Neutrophil (primary cell): ENCODE measurements at regions not wholly inside any gene's neighbourhood (a gene's known extent, or its start where the extent isn't known, plus 50 kb on each side); places are given as distances from the start of the nearest gene placed in this dataset.

Experiments used
- H3K27ac ChIP-seq: fragments of 200-600 bp; sonication (generic); 2 replicates; pipeline ENCODE4 v1.5.1; 2016; ENCODE audit warnings: mild to moderate bottlenecking, moderate library complexity
- H3K27me3 ChIP-seq: fragments of 200-600 bp; sonication (generic); 2 replicates; pipeline ENCODE4 v1.6.0; 2016; ENCODE audit warnings: mild to moderate bottlenecking
- H3K36me3 ChIP-seq: fragments of 200-600 bp; sonication (generic); 2 replicates; pipeline ENCODE4 v1.5.1; 2017
- H3K4me1 ChIP-seq, 2 experiments: fragments of 200-600 bp in 1 of 2; sonication (generic) in 1 of 2; 1 replicate in 1 of 2; 2 replicates in 1 of 2; pipeline versions ENCODE4 v1.5.1 to v1.6.1; 2013 to 2016; ENCODE audit warnings: low read depth in 1 of 2, low read length in 1 of 2, mild to moderate bottlenecking in 1 of 2, moderate library complexity in 1 of 2; ENCODE audit not compliant: control insufficient read depth in 1 of 2, insufficient read depth in 1 of 2
- H3K4me3 ChIP-seq, 2 experiments: fragments of 200-600 bp in 1 of 2; sonication (generic) in 1 of 2; 1 replicate in 1 of 2; 2 replicates in 1 of 2; pipeline ENCODE4 v1.5.1; 2013 to 2016; ENCODE audit warnings: low read depth in 1 of 2, low read length in 1 of 2, mild to moderate bottlenecking in 1 of 2, moderate library complexity in 1 of 2
- H3K9me3 ChIP-seq: fragments of 200-600 bp; sonication (generic); 2 replicates; pipeline ENCODE4 v1.5.1; 2016
- CTCF ChIP-seq: fragments of 200-600 bp; sonication (generic); IDR thresholded peaks from 2 replicates; pipeline ENCODE4 v1.5.1; 2016; ENCODE audit warnings: antibody characterized with exemption

GRCh38 chr6:104017410-104018381 is 842.0 kb downstream of the HACE1 start:
- H3K36me3 ChIP-seq, result no peaks in the 10 kb centered on the region
- no peaks in the 10 kb centered on the region for H3K4me1 ChIP-seq
- no peak overlapping the region for H3K27ac ChIP-seq
- H3K4me3 ChIP-seq, result no peak overlapping the region
- TF ChIP-seq CTCF, result no peak
- H3K27me3 ChIP-seq, result no peaks in the 10 kb centered on the region
- H3K9me3 ChIP-seq, result no peaks in the 10 kb centered on the region

GRCh38 chr6:104014163-104014959 is 845.4 kb downstream of the HACE1 start:
- H3K4me3 ChIP-seq, result no peak overlapping the region
- H3K36me3 ChIP-seq, result no peaks in the 10 kb centered on the region
- TF ChIP-seq CTCF, result no peak
- H3K27me3 ChIP-seq, result no peaks in the 10 kb centered on the region
- no peak overlapping the region for H3K27ac ChIP-seq
- H3K9me3 ChIP-seq, result no peaks in the 10 kb centered on the region
- no peaks in the 10 kb centered on the region for H3K4me1 ChIP-seq

GRCh38 chr6:104013312-104013971 is 846.3 kb downstream of the HACE1 start:
- Histone ChIP-seq H3K4me1 (no peaks in the 10 kb centered on the region), H3K4me3 (no peak overlapping the region), H3K27ac (no peak overlapping the region), H3K27me3 (no peaks in the 10 kb centered on the region), H3K36me3 (no peaks in the 10 kb centered on the region), H3K9me3 (no peaks in the 10 kb centered on the region)
- no peak for TF ChIP-seq CTCF

GRCh38 chr6:104010897-104011296 is 848.8 kb downstream of the HACE1 start:
- Histone ChIP-seq H3K9me3 (no peaks in the 10 kb centered on the region), H3K4me1 (no peaks in the 10 kb centered on the region), H3K27ac (no peak overlapping the region), H3K4me3 (no peak overlapping the region), H3K36me3 (no peaks in the 10 kb centered on the region), H3K27me3 (no peaks in the 10 kb centered on the region)
- TF ChIP-seq CTCF, result no peak

- Histone ChIP-seq H3K27me3 (no peaks in the 10 kb centered on the region), H3K27ac (no peak overlapping the region), H3K4me1 (no peaks in the 10 kb centered on the region), H3K4me3 (no peak overlapping the region), H3K9me3 (no peaks in the 10 kb centered on the region), H3K36me3 (no peaks in the 10 kb centered on the region)
- no peak for TF ChIP-seq CTCF
These were observed 855.8 kb downstream of the HACE1 start for GRCh38 chr6:104003803-104004516.
